Neural cell (in vitro differentiated cells): ENCODE measurements at regions not wholly inside any gene's neighbourhood (a gene's known extent, or its start where the extent isn't known, plus 50 kb on each side); places are given as distances from the start of the nearest gene placed in this dataset.

Source experiments
- H2AFZ ChIP-seq: fragments of 200-600, 300-800 bp; sonication (generic), shearing (Covaris generic); 2 replicates; pipeline ENCODE4 v1.6.0; 2014; ENCODE audit warnings: low read depth, mild to moderate bottlenecking, antibody characterized with exemption, low read length, moderate library complexity
- H3F3A ChIP-seq: fragments of 200-600 bp; shearing (Covaris generic); 2 replicates; pipeline ENCODE4 v1.6.1; 2016; ENCODE audit warnings: mild to moderate bottlenecking, moderate library complexity, mixed read lengths, antibody characterized with exemption, low read length; ENCODE audit not compliant: insufficient read depth, poor library complexity, severe bottlenecking
- H3K27ac ChIP-seq: fragments of 200-600, 300-800 bp; sonication (generic), shearing (Covaris generic); 2 replicates; pipeline ENCODE4 v1.5.1; 2014; ENCODE audit warnings: mild to moderate bottlenecking, low read length, moderate library complexity
- H3K27me3 ChIP-seq: fragments of 300-800, 200-600 bp; sonication (generic), shearing (Covaris generic); 2 replicates; pipeline ENCODE4 v1.6.0; 2014; ENCODE audit warnings: mild to moderate bottlenecking, low read depth, low read length, moderate library complexity; ENCODE audit not compliant: insufficient read depth
- H3K36me3 ChIP-seq: fragments of 300-800, 200-600 bp; sonication (generic), shearing (Covaris generic); 2 replicates; pipeline ENCODE4 v1.5.1; 2014; ENCODE audit warnings: mild to moderate bottlenecking, antibody characterized with exemption, low read length, moderate library complexity; ENCODE audit not compliant: insufficient read depth
- H3K4me2 ChIP-seq: fragments of 300-800, 200-600 bp; sonication (generic), shearing (Covaris generic); 2 replicates; pipeline ENCODE4 v1.6.0; 2014; ENCODE audit warnings: mild to moderate bottlenecking, low read length
- H3K4me3 ChIP-seq: fragments of 300-800, 200-600 bp; sonication (generic), shearing (Covaris generic); 2 replicates; pipeline ENCODE4 v1.5.1; 2014; ENCODE audit warnings: mild to moderate bottlenecking, low read length, moderate library complexity
- H3K79me2 ChIP-seq: fragments of 200-600 bp; shearing (Covaris generic); replicated peaks from 2 replicates; pipeline ENCODE4 v1.6.0; 2014; ENCODE audit warnings: mild to moderate bottlenecking, low read length, moderate library complexity; ENCODE audit not compliant: insufficient read depth
- H3K9ac ChIP-seq: fragments of 300-800, 200-600 bp; sonication (generic), shearing (Covaris generic); 2 replicates; pipeline ENCODE4 v1.6.1; 2016; ENCODE audit warnings: mild to moderate bottlenecking, low read length, mixed read lengths
- H3K9me2 ChIP-seq: fragments of 200-600 bp; shearing (Covaris generic); 2 replicates; pipeline ENCODE4 v1.6.1; 2016; ENCODE audit warnings: mild to moderate bottlenecking, low read length, mixed read lengths; ENCODE audit not compliant: insufficient read depth
- H3K9me3 ChIP-seq: fragments of 200-600, 300-800 bp; sonication (generic), shearing (Covaris generic); 2 replicates; pipeline ENCODE4 v1.6.1; 2016; ENCODE audit warnings: mild to moderate bottlenecking, mixed run types, low read length, moderate library complexity, mixed read lengths
- H4K20me1 ChIP-seq: fragments of 200-600 bp; shearing (Covaris generic); 2 replicates; pipeline ENCODE4 v1.6.1; 2016; ENCODE audit warnings: mild to moderate bottlenecking, mixed run types; ENCODE audit not compliant: insufficient read depth
- EP300 ChIP-seq: fragments of 450-650 bp; conservative IDR thresholded peaks from 2 replicates; pipeline ENCODE4 v1.6.1; 2014; ENCODE audit warnings: antibody characterized with exemption, mild to moderate bottlenecking, moderate library complexity; ENCODE audit not compliant: poor library complexity, severe bottlenecking
- EZH2 ChIP-seq: fragments of 200-600, 300-800 bp; shearing (Covaris generic), sonication (generic); IDR thresholded peaks from 2 replicates; pipeline ENCODE4 v1.6.1; 2014; ENCODE audit warnings: antibody characterized with exemption, low read length, borderline replicate concordance, mild to moderate bottlenecking; ENCODE audit not compliant: insufficient read depth, poor library complexity, severe bottlenecking
- MXI1 ChIP-seq: fragments of 450-650 bp; conservative IDR thresholded peaks from 2 replicates; pipeline ENCODE4 v1.6.1; 2014; ENCODE audit warnings: antibody characterized with exemption, mild to moderate bottlenecking; ENCODE audit not compliant: poor library complexity, severe bottlenecking
- POLR2AphosphoS5 ChIP-seq: IDR thresholded peaks from 2 replicates; pipeline ENCODE4 v1.6.1; 2012
- RAD21 ChIP-seq: fragments of 450-650 bp; conservative IDR thresholded peaks from 2 replicates; pipeline ENCODE4 v1.6.1; 2014; ENCODE audit warnings: antibody characterized with exemption, mild to moderate bottlenecking, moderate library complexity
- REST ChIP-seq: IDR thresholded peaks from 2 replicates; pipeline ENCODE4 v1.6.1; 2012; ENCODE audit warnings: borderline replicate concordance
- SMC3 ChIP-seq: fragments of 450-650 bp; conservative IDR thresholded peaks from 2 replicates; pipeline ENCODE4 v1.6.1; 2014; ENCODE audit warnings: antibody characterized with exemption, mild to moderate bottlenecking, moderate library complexity; ENCODE audit not compliant: poor library complexity
- TAF1 ChIP-seq: IDR thresholded peaks from 2 replicates; pipeline ENCODE4 v1.6.1; 2012; ENCODE audit warnings: low read depth
- TF ChIP-seq, protein P1 (sequence below): fragments of 450-650 bp; IDR thresholded peaks from 2 replicates; pipeline ENCODE4 v1.5.1; 2014; ENCODE audit warnings: antibody characterized with exemption, mild to moderate bottlenecking, moderate library complexity; ENCODE audit not compliant: poor library complexity, severe bottlenecking

- no peak overlapping the region for H3K4me2 ChIP-seq
These were observed 114.8 kb upstream of the FOXF1 start for GRCh38 chr16:86395477-86395876.

DNA sequence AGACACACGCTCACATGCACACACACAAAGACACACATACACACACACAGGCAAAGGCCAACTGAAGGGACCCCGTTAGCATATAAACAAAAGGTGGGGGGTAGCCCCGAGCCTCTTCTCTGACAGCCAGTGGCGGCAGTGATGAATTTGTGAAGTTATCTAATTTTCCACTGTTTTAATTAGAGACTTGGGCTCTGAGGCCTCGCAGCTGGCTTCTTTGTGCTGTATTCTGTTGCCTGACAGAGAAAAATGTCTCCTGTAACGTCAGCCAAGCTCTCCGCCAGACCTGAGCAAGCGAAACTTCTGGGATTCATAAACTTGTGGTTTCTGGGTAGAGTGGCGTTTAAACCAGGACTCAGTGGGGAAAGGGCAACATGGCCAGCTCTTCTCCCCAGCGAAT, 113.9 kb upstream of the FOXF1 start:
- no peaks in the 10 kb centered on the region for H3K36me3 ChIP-seq
- H3K27ac ChIP-seq = no peak overlapping the region
- no peak overlapping the region for H2AFZ ChIP-seq
- H3K79me2 ChIP-seq = no peaks in the 10 kb centered on the region
- H3F3A ChIP-seq = no peaks in the 10 kb centered on the region
- H3K9me2 ChIP-seq = no peaks in the 10 kb centered on the region
- H3K9me3 ChIP-seq = no peaks in the 10 kb centered on the region
- no peak overlapping the region for H3K4me3 ChIP-seq
- no peak overlapping the region for H3K4me2 ChIP-seq
- no peaks in the 10 kb centered on the region for H3K27me3 ChIP-seq
- TF ChIP-seq TAF1 (no peak), RAD21 (no peak), POLR2AphosphoS5 (no peak), SMC3 (no peak), EP300 (no peak), MXI1 (no peak), REST (no peak), EZH2 (no peak)
- TF ChIP-seq, protein P1, sequence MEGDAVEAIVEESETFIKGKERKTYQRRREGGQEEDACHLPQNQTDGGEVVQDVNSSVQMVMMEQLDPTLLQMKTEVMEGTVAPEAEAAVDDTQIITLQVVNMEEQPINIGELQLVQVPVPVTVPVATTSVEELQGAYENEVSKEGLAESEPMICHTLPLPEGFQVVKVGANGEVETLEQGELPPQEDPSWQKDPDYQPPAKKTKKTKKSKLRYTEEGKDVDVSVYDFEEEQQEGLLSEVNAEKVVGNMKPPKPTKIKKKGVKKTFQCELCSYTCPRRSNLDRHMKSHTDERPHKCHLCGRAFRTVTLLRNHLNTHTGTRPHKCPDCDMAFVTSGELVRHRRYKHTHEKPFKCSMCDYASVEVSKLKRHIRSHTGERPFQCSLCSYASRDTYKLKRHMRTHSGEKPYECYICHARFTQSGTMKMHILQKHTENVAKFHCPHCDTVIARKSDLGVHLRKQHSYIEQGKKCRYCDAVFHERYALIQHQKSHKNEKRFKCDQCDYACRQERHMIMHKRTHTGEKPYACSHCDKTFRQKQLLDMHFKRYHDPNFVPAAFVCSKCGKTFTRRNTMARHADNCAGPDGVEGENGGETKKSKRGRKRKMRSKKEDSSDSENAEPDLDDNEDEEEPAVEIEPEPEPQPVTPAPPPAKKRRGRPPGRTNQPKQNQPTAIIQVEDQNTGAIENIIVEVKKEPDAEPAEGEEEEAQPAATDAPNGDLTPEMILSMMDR = no peak
- no peak overlapping the region for H3K9ac ChIP-seq
- no peaks in the 10 kb centered on the region for H4K20me1 ChIP-seq

More at GRCh38 chr16:86395477-86395876, 114.8 kb upstream of the FOXF1 start:
- TF ChIP-seq POLR2AphosphoS5 = no peak
- no peak for TF ChIP-seq REST
- no peak for TF ChIP-seq MXI1
- no peak for TF ChIP-seq TAF1
- no peak for TF ChIP-seq EZH2
- no peak for TF ChIP-seq RAD21
- TF ChIP-seq SMC3 = no peak
- TF ChIP-seq EP300 = no peak
- TF ChIP-seq, protein P1 = no peak
- Histone ChIP-seq H3F3A (no peaks in the 10 kb centered on the region), H3K27ac (no peak overlapping the region), H3K4me3 (no peak overlapping the region), H3K79me2 (no peaks in the 10 kb centered on the region), H4K20me1 (no peaks in the 10 kb centered on the region), H3K9me2 (no peaks in the 10 kb centered on the region), H3K9ac (no peak overlapping the region), H3K27me3 (no peaks in the 10 kb centered on the region), H2AFZ (no peak overlapping the region), H3K9me3 (no peaks in the 10 kb centered on the region), H3K36me3 (no peaks in the 10 kb centered on the region)
